ENCODE measurements at regions not wholly inside any gene's neighbourhood (a gene's known extent, or its start where the extent isn't known, plus 50 kb on each side); places are given as distances from the start of the nearest gene placed in this dataset.

DNA sequence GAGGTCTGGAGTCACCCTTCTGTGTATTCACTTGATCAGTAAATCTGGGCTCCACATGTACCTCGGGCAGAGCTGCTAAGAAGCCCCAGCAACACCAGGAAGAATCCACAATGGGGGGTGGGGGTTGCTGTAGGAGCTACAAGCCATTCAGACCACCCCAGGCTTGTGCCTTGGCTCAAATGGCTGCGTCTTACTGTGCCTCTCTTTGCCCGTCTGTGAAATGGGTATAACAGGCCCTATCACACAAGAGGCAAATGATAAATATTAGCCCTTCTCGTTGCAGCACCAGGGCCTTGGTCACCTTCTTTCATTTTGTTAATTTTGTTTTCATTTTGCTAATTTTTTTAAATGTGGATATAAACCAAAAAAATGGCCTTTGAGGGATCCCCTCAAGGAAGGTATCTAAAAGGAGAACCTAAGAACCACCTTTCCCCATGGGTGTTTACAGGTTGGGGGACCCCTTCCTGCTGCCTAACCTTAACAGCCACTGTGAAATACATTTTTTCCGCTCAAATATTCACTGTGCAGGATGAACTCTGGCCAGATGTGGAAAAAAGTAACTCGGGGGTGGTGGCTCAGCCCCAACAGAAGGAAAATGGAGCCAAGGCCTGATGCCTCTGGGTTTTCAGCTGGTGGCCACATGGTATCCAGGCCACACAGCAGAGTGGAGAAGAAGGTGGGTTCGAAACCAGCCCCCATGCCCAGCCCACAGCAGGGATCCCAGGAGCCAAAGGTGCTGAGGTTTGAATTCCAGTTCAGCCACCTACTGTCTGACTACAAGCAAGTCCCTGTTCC, 284.0 kb downstream of the MN1 start:
- no peak for TF ChIP-seq MYC (IDR thresholded peaks at IDR 0.05; ENCODE audit: low read depth, low read length)
- TF ChIP-seq POLR2A (IDR thresholded peaks at IDR 0.05; ENCODE audit: extremely low read depth, insufficient read length): no peak
- TF ChIP-seq MAX (IDR thresholded peaks at IDR 0.05; ENCODE audit: low read depth, low read length): no peak
- TF ChIP-seq, protein P1, sequence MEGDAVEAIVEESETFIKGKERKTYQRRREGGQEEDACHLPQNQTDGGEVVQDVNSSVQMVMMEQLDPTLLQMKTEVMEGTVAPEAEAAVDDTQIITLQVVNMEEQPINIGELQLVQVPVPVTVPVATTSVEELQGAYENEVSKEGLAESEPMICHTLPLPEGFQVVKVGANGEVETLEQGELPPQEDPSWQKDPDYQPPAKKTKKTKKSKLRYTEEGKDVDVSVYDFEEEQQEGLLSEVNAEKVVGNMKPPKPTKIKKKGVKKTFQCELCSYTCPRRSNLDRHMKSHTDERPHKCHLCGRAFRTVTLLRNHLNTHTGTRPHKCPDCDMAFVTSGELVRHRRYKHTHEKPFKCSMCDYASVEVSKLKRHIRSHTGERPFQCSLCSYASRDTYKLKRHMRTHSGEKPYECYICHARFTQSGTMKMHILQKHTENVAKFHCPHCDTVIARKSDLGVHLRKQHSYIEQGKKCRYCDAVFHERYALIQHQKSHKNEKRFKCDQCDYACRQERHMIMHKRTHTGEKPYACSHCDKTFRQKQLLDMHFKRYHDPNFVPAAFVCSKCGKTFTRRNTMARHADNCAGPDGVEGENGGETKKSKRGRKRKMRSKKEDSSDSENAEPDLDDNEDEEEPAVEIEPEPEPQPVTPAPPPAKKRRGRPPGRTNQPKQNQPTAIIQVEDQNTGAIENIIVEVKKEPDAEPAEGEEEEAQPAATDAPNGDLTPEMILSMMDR (IDR thresholded peaks at IDR 0.05; ENCODE audit: low read depth, low read length): no peak
- H3K4me3 ChIP-seq (ENCODE audit: low read depth, low read length): no peak overlapping the region
- no peak for DNase-seq (ENCODE audit: low read depth)

DNA sequence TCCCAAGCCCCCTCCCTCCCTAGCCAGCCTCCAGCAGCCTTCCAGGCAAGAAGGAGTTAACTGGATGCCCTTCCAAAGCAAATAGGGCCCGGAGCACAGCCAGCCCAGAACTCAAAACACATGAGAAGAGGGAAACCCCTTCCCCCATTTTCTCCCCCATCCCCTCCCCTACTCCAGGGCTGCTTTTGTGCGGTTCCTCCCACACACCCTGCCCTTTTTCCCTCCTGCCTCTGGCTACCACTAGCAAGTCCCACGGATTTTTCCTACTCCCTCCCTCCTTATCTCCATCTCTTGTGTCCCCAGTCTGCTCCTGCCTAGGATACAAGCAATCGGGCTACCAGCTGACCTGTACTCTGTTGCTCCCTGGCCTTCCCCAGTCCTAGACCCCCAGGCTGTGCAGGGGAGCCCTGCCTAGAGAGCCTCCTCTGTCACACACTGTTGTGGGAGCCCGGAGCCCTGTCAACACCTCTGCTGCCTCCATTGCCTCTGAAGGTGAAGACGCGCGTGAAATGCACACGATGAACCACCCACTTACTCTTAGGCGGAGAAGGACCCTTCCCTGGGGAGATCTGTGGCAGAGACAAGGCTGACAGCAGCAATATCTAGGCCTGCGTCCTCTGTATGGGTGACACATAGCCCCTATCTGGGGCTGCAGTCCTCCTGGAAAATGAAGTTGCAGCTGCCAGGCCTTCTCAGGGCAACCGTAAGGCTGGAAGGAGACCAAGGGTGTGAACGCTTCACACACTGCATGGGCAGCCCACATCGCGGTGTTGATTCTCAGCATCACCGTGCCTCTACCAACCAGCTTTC, 282.8 kb downstream of the MN1 start:
- no peak for DNase-seq (ENCODE audit: low read depth)
- H3K4me3 ChIP-seq (ENCODE audit: low read depth, low read length): no peak overlapping the region
- TF ChIP-seq MYC (IDR thresholded peaks at IDR 0.05; ENCODE audit: low read depth, low read length) (no peak), POLR2A (IDR thresholded peaks at IDR 0.05; ENCODE audit: extremely low read depth, insufficient read length) (no peak), MAX (IDR thresholded peaks at IDR 0.05; ENCODE audit: low read depth, low read length) (no peak)
- TF ChIP-seq, protein P1 (IDR thresholded peaks at IDR 0.05; ENCODE audit: low read depth, low read length): no peak

- TF ChIP-seq MAX (IDR thresholded peaks at IDR 0.05; ENCODE audit: low read depth, low read length) (no peak), MYC (IDR thresholded peaks at IDR 0.05; ENCODE audit: low read depth, low read length) (no peak), POLR2A (IDR thresholded peaks at IDR 0.05; ENCODE audit: extremely low read depth, insufficient read length) (no peak)
- TF ChIP-seq, protein P1 (IDR thresholded peaks at IDR 0.05; ENCODE audit: low read depth, low read length): no peak
- DNase-seq (ENCODE audit: low read depth): no peak
These were observed 277.8 kb downstream of the MN1 start for GRCh38 chr22:27523711-27524110.

DNA sequence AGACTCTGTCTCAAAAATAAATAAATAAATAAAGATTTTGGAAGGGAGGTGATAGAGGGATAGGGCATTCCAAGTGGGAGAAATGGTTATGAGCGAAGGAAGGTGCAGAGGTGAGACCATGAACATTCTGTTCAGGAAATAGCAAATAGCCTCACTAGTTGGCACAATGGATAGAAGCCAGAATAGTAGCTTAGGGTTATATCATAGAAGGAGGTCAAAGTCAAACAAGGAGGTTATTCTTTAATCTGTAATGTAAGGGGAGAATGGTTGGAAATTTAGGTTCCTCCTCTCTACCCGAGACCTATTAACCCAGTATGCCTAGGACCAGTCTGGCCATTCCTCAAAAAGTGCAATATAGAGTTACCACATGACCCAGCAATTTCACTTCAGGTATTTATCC, 275.8 kb downstream of the MN1 start:
- no peak for DNase-seq (ENCODE audit: low read depth)
- no peak overlapping the region for H3K4me3 ChIP-seq (ENCODE audit: low read depth, low read length)
- TF ChIP-seq MYC (IDR thresholded peaks at IDR 0.05; ENCODE audit: low read depth, low read length) (no peak), POLR2A (IDR thresholded peaks at IDR 0.05; ENCODE audit: extremely low read depth, insufficient read length) (no peak), MAX (IDR thresholded peaks at IDR 0.05; ENCODE audit: low read depth, low read length) (no peak)
- TF ChIP-seq, protein P1 (IDR thresholded peaks at IDR 0.05; ENCODE audit: low read depth, low read length): no peak

More at GRCh38 chr22:27523711-27524110, 277.8 kb downstream of the MN1 start:
- H3K4me3 ChIP-seq (ENCODE audit: low read depth, low read length): no peak overlapping the region

DNA sequence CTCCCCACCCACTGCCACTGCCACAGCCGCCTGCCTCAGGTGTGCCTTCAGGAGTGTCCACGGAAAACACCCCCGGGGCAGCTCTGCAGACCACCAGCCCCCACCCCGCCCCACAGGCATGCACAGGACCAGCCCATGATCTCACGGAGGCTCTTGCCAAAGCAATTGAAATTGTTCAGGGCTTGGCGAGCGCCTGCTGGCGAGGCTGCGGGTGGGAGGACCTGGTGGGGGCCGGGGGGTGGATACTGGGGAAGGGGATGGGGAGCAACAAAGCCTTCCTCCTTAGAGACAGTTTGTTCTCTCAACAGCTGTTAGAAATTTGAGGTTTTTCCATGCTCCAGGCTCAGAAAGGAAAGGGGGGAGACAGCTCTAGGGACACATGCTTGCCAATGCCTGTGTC, 274.7 kb downstream of the MN1 start:
- no peak for DNase-seq (ENCODE audit: low read depth)
- TF ChIP-seq MAX (IDR thresholded peaks at IDR 0.05; ENCODE audit: low read depth, low read length) (no peak), MYC (IDR thresholded peaks at IDR 0.05; ENCODE audit: low read depth, low read length) (no peak), POLR2A (IDR thresholded peaks at IDR 0.05; ENCODE audit: extremely low read depth, insufficient read length) (no peak)
- TF ChIP-seq, protein P1 (IDR thresholded peaks at IDR 0.05; ENCODE audit: low read depth, low read length): no peak
- H3K4me3 ChIP-seq (ENCODE audit: low read depth, low read length): no peak overlapping the region

Data from NB4 (cell line).